Activated CD8-positive, alpha-beta T cell treated with anti-CD3 and anti-CD28 coated beads for 36 hours (primary cell): ENCODE measurements at regions not wholly inside any gene's neighbourhood (a gene's known extent, or its start where the extent isn't known, plus 50 kb on each side); places are given as distances from the start of the nearest gene placed in this dataset.
"Not testable (repeated sequence)": the region's sequence is repeated elsewhere in the genome, so short reads cannot be mapped to it uniquely, and the experiment has no call there.

Source experiments
- ATAC-seq: fragments of 200-7000 bp; cut with Tn5 transposase; one replicate; pipeline ENCODE4 v1.10.0; 2021; ENCODE audit warnings: mild to moderate bottlenecking, moderate library complexity
- CTCF ChIA-PET: fragments of 350-600 bp; sonication (Branson Sonifier 250); formaldehyde crosslinking; loops from one replicate; lab custom pipeline; 2021; ENCODE audit warnings: antibody characterized with exemption; lab: Charles Lee
- POLR2A ChIA-PET: fragments of 350-600 bp; sonication (Branson Sonifier 250); formaldehyde crosslinking; loops from one replicate; lab custom pipeline; 2021; ENCODE audit warnings: antibody characterized with exemption; lab: Charles Lee
- DNase-seq: peaks from one replicate; pipeline ENCODE4 v3.0.0-alpha.2; 2020
- H3K27ac Mint-ChIP-seq: one replicate; pipeline ENCODE4 v1.8.0; 2021; ENCODE audit warnings: mild to moderate bottlenecking, mixed read lengths
- H3K27me3 Mint-ChIP-seq: one replicate; pipeline ENCODE4 v1.8.0; 2021; ENCODE audit warnings: mixed read lengths
- H3K36me3 Mint-ChIP-seq: one replicate; pipeline ENCODE4 v1.8.0; 2021; ENCODE audit warnings: low read depth, mixed read lengths
- H3K4me1 Mint-ChIP-seq: one replicate; pipeline ENCODE4 v1.8.0; 2021; ENCODE audit warnings: low read depth, mixed read lengths
- H3K4me3 Mint-ChIP-seq: one replicate; pipeline ENCODE4 v1.8.0; 2021; ENCODE audit warnings: mild to moderate bottlenecking, moderate library complexity, mixed read lengths
- H3K9me3 Mint-ChIP-seq: one replicate; pipeline ENCODE4 v1.8.0; 2021; ENCODE audit warnings: mixed read lengths
- intact Hi-C: fragments of 100-400 bp; cut with micrococcal nuclease; formaldehyde crosslinking; loops from one replicate; pipeline ENCODE4 v1.10.0; 2022
- TF ChIP-seq, protein P1 (sequence below): fragments of 200-600 bp; IDR thresholded peaks from one replicate; pipeline ENCODE4 v1.8.0; 2022; ENCODE audit warnings: antibody characterized with exemption, mild to moderate bottlenecking

DNA sequence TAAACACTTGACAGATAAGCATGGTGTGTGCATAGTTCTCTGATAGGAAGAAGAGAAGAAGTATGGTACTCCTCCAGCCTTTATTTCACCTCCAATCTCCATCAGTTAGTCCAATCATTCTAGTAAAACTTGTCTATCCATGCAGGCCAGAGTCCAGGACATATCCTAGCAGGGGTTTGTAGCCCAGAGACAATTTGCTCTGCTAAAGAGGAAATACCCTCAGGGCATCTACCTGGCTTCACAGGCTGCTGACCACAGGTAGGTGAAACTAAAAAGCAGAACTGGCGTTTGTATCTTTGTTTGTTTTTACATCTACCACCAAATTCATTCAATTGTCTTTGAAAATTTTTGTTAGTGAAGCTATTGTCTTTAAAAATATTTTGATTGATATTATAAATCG lies 717.6 kb downstream of the FSCB start:
- POLR2A ChIA-PET: no interaction called here
- no peak for DNase-seq
- Mint-ChIP-seq H3K4me1 (no peaks in the 10 kb centered on the region), H3K9me3 (peaks cover 1% of the 10 kb centered on the region), H3K27me3 (no peaks in the 10 kb centered on the region), H3K27ac (no peak overlapping the region), H3K4me3 (no peak overlapping the region), H3K36me3 (no peaks in the 10 kb centered on the region)
- ATAC-seq: no peak
- TF ChIP-seq, protein P1, sequence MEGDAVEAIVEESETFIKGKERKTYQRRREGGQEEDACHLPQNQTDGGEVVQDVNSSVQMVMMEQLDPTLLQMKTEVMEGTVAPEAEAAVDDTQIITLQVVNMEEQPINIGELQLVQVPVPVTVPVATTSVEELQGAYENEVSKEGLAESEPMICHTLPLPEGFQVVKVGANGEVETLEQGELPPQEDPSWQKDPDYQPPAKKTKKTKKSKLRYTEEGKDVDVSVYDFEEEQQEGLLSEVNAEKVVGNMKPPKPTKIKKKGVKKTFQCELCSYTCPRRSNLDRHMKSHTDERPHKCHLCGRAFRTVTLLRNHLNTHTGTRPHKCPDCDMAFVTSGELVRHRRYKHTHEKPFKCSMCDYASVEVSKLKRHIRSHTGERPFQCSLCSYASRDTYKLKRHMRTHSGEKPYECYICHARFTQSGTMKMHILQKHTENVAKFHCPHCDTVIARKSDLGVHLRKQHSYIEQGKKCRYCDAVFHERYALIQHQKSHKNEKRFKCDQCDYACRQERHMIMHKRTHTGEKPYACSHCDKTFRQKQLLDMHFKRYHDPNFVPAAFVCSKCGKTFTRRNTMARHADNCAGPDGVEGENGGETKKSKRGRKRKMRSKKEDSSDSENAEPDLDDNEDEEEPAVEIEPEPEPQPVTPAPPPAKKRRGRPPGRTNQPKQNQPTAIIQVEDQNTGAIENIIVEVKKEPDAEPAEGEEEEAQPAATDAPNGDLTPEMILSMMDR: no peak
- intact Hi-C loops: no loop called here
- CTCF ChIA-PET: no interaction called here

DNA sequence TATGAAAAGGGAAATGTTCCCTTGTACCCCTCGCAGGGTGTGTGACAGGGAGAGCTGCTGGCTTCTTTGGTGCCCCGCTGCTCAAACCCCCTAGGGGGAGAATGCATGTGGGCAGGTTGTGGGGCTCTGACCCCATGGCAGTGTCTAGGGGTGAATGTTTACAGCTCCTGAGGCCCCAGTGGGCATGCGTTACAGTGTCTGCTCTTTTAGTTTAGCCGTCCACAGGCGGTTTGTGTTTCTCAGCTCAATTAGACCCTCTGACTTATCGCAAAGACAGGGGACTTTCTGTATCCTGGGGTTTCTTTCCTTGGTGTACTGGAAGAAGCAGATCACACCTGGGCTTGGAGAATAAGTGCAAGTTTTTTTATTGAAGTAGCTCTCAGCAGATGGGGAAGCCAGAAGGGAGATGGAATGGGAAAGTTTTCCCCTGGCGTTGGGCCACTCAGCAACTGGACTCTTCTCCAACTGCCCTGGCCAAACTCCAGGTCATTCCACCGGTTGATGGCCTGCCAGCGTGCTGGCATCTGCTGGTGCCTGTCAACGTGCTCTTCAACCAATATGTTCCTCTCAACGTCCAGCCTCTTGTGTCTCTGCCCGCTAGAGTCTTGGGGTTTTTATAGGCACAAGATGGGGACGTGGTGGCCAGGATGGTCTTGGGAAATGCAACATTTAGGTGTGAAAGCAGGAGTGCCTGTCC lies 720.9 kb downstream of the FSCB start:
- TF ChIP-seq, protein P1: no peak
- ATAC-seq (no peak), DNase-seq (no peak)
- ChIA-PET POLR2A (no interaction called here), CTCF (interaction anchor here (0.6 kb wide), 1 partner anchor 53 kb away, joined by 3 read pairs; no protein-coding TSS in a partner anchor)
- no peaks in the 10 kb centered on the region for H3K9me3 Mint-ChIP-seq
- no peak overlapping the region for H3K27ac Mint-ChIP-seq
- intact Hi-C loops: no loop called here
- no peaks in the 10 kb centered on the region for H3K36me3 Mint-ChIP-seq
- no peak overlapping the region for H3K4me3 Mint-ChIP-seq
- no peaks in the 10 kb centered on the region for H3K27me3 Mint-ChIP-seq
- H3K4me1 Mint-ChIP-seq: no peaks in the 10 kb centered on the region

DNA sequence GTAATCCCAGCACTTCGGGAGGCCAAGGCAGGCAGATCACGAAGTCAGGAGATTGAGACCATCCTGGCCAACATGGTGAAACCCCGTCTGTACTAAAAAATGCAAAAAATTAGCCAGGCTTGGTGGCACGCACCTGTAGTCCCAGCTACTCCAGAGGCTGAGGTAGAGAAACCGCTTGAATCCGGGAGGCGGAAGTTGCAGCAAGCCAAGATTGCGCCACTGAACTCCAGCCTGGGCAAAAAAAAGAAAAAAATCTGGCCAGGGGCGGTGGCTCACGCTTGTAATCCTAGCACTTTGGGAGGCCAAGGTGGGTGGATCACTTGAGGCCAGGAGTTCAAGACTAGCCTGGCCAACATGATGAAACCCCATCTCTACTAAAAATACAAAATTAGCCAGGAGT lies 722.7 kb downstream of the FSCB start:
- ATAC-seq, H3K4me1 Mint-ChIP-seq, intact Hi-C loops, H3K36me3 Mint-ChIP-seq, H3K9me3 Mint-ChIP-seq, POLR2A ChIA-PET, H3K27me3 Mint-ChIP-seq, H3K27ac Mint-ChIP-seq, DNase-seq, CTCF ChIA-PET, H3K4me3 Mint-ChIP-seq: not testable (repeated sequence)

DNA sequence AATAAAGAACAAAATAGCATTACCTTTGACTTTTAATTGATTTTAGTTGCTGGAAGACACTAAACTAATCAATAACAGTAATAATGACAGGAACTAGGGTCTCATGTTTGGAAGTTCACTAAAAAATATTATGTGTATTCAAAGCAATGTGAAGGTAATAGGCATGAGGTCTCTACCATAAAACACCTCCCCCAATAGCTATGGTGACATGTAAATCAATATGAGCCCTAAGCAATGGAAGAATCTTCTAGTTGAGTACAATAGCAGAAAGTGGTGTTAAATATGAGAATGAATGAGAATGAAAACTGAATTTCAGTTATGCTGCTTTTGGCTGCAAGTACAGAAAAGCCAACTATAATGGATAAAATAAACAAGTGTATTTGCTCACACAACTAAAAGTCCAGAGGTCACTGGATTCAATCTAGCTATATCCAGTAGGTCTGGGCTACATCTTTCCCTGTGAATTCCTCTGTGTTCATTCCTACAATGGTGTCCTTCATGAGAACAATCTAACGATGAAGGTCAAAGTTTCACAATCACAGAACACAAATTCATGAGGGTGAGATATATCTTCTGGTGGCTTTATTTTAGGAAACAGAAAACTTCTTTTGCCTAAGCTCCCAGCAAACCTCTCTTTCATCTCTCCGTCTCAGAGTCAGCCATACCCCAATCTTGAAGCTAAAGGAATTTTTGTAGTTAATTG lies 728.0 kb downstream of the FSCB start:
- H3K27ac Mint-ChIP-seq: no peak overlapping the region
- DNase-seq (no peak), ATAC-seq (no peak)
- no peaks in the 10 kb centered on the region for H3K27me3 Mint-ChIP-seq
- ChIA-PET POLR2A (no interaction called here), CTCF (interaction anchor here (1.3 kb wide), 1 partner anchor 14 kb away, joined by 3 read pairs; no protein-coding TSS in a partner anchor)
- no peaks in the 10 kb centered on the region for H3K4me1 Mint-ChIP-seq
- TF ChIP-seq, protein P1: no peak
- H3K4me3 Mint-ChIP-seq: no peak overlapping the region
- intact Hi-C loops: no loop called here
- peaks cover 21% of the 10 kb centered on the region for H3K9me3 Mint-ChIP-seq
- no peaks in the 10 kb centered on the region for H3K36me3 Mint-ChIP-seq

DNA sequence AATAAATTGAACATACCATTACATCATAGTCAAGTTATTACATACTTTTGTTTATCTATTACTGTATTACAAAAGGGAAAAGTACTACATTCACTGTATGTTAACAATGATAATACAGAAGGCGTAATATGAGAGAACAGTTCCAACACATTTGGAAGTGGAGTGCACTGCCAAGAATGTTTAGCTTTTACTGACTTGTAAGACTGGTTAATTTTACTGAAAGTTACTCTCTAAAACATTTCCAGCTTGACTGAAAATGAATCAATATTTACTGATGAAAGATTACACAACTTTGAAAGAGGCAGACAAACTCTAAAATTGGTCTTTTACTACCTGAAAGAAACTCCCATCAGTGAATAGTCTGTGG lies 728.5 kb downstream of the FSCB start:
- no peaks in the 10 kb centered on the region for H3K27me3 Mint-ChIP-seq
- ATAC-seq: no peak

More for the DNA sequence above, 728.5 kb downstream of the FSCB start:
- peaks cover 21% of the 10 kb centered on the region for H3K9me3 Mint-ChIP-seq
- intact Hi-C loops: no loop called here
- H3K4me1 Mint-ChIP-seq: no peaks in the 10 kb centered on the region
- CTCF ChIA-PET: interaction anchor here (1.3 kb wide), 1 partner anchor 15 kb away, joined by 3 read pairs; no protein-coding TSS in a partner anchor
- no peak overlapping the region for H3K4me3 Mint-ChIP-seq
- no peaks in the 10 kb centered on the region for H3K36me3 Mint-ChIP-seq
- POLR2A ChIA-PET: no interaction called here
- H3K27ac Mint-ChIP-seq: no peak overlapping the region
- no peak for DNase-seq
- TF ChIP-seq, protein P1: no peak
